Activated naive CD4-positive, alpha-beta T cell treated with anti-CD3 and anti-CD28 coated beads for 36 hours (primary cell): ENCODE measurements at regions not wholly inside any gene's neighbourhood (a gene's known extent, or its start where the extent isn't known, plus 50 kb on each side); places are given as distances from the start of the nearest gene placed in this dataset.
A peak's percentile ranks its signal among the peaks of the same experiment; 100 is the strongest.
"Not testable (repeated sequence)": the region's sequence is repeated elsewhere in the genome, so short reads cannot be mapped to it uniquely, and the experiment has no call there.

Experiments
- CTCF ChIA-PET: fragments of 350-600 bp; sonication (Branson Sonifier 250); formaldehyde crosslinking; loops from one replicate; lab custom pipeline; 2021; ENCODE audit warnings: antibody characterized with exemption; lab: Charles Lee
- DNase-seq: peaks from one replicate; pipeline ENCODE4 v3.0.0-alpha.2; 2020
- H3K27ac Mint-ChIP-seq: one replicate; pipeline ENCODE4 v1.8.0; 2021; ENCODE audit warnings: mild to moderate bottlenecking, mixed read lengths
- H3K27me3 Mint-ChIP-seq: one replicate; pipeline ENCODE4 v1.8.0; 2021; ENCODE audit warnings: low read depth, mixed read lengths
- H3K36me3 Mint-ChIP-seq: one replicate; pipeline ENCODE4 v1.8.0; 2021; ENCODE audit warnings: low read depth, mixed read lengths
- H3K4me1 Mint-ChIP-seq: one replicate; pipeline ENCODE4 v1.8.0; 2021; ENCODE audit warnings: low read depth, mixed read lengths
- H3K4me3 Mint-ChIP-seq: one replicate; pipeline ENCODE4 v1.8.0; 2021; ENCODE audit warnings: mild to moderate bottlenecking, moderate library complexity, mixed read lengths
- H3K9me3 Mint-ChIP-seq: one replicate; pipeline ENCODE4 v1.8.0; 2021; ENCODE audit warnings: mixed read lengths
- intact Hi-C: fragments of 100-400 bp; cut with micrococcal nuclease; formaldehyde crosslinking; loops from one replicate; pipeline ENCODE4 v1.15.1; 2023

- CTCF ChIA-PET: interaction anchor here (0.6 kb wide), 1 partner anchor 94 kb away, joined by 4 read pairs; no protein-coding TSS in a partner anchor
- peaks cover 28% of the 10 kb centered on the region for H3K4me1 Mint-ChIP-seq
Measured at GRCh38 chr6:26179675-26180074, 92.4 kb downstream of the HFE start.

GRCh38 chr6:26180346-26180745, 93.1 kb downstream of the HFE start:
- intact Hi-C loops: no loop called here
- no peaks in the 10 kb centered on the region for H3K36me3 Mint-ChIP-seq
- no peaks in the 10 kb centered on the region for H3K27me3 Mint-ChIP-seq
- no peaks in the 10 kb centered on the region for H3K9me3 Mint-ChIP-seq
- H3K4me1 Mint-ChIP-seq: peaks cover 30% of the 10 kb centered on the region
- no peak for DNase-seq
- no peak overlapping the region for H3K4me3 Mint-ChIP-seq
- CTCF ChIA-PET: no interaction called here
- peak overlapping the region; percentile 62 for H3K27ac Mint-ChIP-seq

More at GRCh38 chr6:26179675-26180074, 92.4 kb downstream of the HFE start:
- DNase-seq: no peak
- intact Hi-C loops: loop anchor here (10.0 kb wide), 1 partner anchor 295 kb away; no protein-coding TSS in a partner anchor
- Mint-ChIP-seq H3K27ac (peak overlapping the region; percentile 61), H3K4me3 (no peak overlapping the region), H3K27me3 (no peaks in the 10 kb centered on the region), H3K36me3 (no peaks in the 10 kb centered on the region), H3K9me3 (no peaks in the 10 kb centered on the region)

GRCh38 chr6:26183237-26183580, 96.0 kb downstream of the HFE start:
- peak overlapping the region; percentile 89 for H3K27ac Mint-ChIP-seq
- no peak for DNase-seq
- H3K27me3 Mint-ChIP-seq: no peaks in the 10 kb centered on the region
- H3K36me3 Mint-ChIP-seq: no peaks in the 10 kb centered on the region
- peaks cover 29% of the 10 kb centered on the region for H3K4me1 Mint-ChIP-seq
- H3K9me3 Mint-ChIP-seq: no peaks in the 10 kb centered on the region
- CTCF ChIA-PET: interaction anchor here (1.1 to 2.5 kb wide), 4 partner anchors 10 to 31 kb away, joined by 3 to 10 read pairs (median 6); a partner anchor contains a TSS
- H3K4me3 Mint-ChIP-seq: peak overlapping the region; percentile 86
- intact Hi-C loops: loop anchor here (1.0 kb wide), 2 partner anchors 21 to 33 kb away; a partner anchor contains a TSS

GRCh38 chr6:26183581-26184366, 96.5 kb downstream of the HFE start:
- Mint-ChIP-seq H3K36me3 (peaks cover 1% of the 10 kb centered on the region), H3K27ac (peak overlapping the region; percentile 89), H3K27me3 (no peaks in the 10 kb centered on the region), H3K9me3 (no peaks in the 10 kb centered on the region), H3K4me1 (peaks cover 30% of the 10 kb centered on the region), H3K4me3 (peak overlapping the region; percentile 86)
- intact Hi-C loops: loop anchor here (1.0 kb wide), 2 partner anchors 21 to 33 kb away; a partner anchor contains a TSS
- peak; percentile 73 for DNase-seq
- CTCF ChIA-PET: interaction anchor here (0.6 to 2.5 kb wide), 5 partner anchors 8 to 32 kb away, joined by 3 to 10 read pairs (median 4); a partner anchor contains a TSS

GRCh38 chr6:26184367-26184891, 97.2 kb downstream of the HFE start:
- intact Hi-C loops: no loop called here
- CTCF ChIA-PET: interaction anchor here (0.6 to 2.5 kb wide), 3 partner anchors 8 to 33 kb away, joined by 3 to 8 read pairs (median 4); a partner anchor contains a TSS
- no peaks in the 10 kb centered on the region for H3K9me3 Mint-ChIP-seq
- H3K36me3 Mint-ChIP-seq: peaks cover 4% of the 10 kb centered on the region
- peaks cover 31% of the 10 kb centered on the region for H3K4me1 Mint-ChIP-seq
- H3K4me3 Mint-ChIP-seq: peak overlapping the region; percentile 86
- peaks cover 1% of the 10 kb centered on the region for H3K27me3 Mint-ChIP-seq
- no peak for DNase-seq
- peak overlapping the region; percentile 89 for H3K27ac Mint-ChIP-seq

- H3K9me3 Mint-ChIP-seq: no peaks in the 10 kb centered on the region
- no peak overlapping the region for H3K4me3 Mint-ChIP-seq
- peak overlapping the region; percentile 89 for H3K27ac Mint-ChIP-seq
- H3K36me3 Mint-ChIP-seq: peaks cover 4% of the 10 kb centered on the region
- no peak for DNase-seq
- CTCF ChIA-PET: interaction anchor here (0.8 kb wide), 1 partner anchor 10 kb away, joined by 4 read pairs; no protein-coding TSS in a partner anchor
- intact Hi-C loops: no loop called here
- H3K27me3 Mint-ChIP-seq: peaks cover 1% of the 10 kb centered on the region
- peaks cover 36% of the 10 kb centered on the region for H3K4me1 Mint-ChIP-seq
Measured at GRCh38 chr6:26185004-26185403, 97.8 kb downstream of the HFE start.

GRCh38 chr6:26185802-26186201, 98.6 kb downstream of the HFE start:
- Mint-ChIP-seq H3K27me3 (peaks cover 1% of the 10 kb centered on the region), H3K36me3 (peaks cover 4% of the 10 kb centered on the region), H3K27ac (peak overlapping the region; percentile 1), H3K9me3 (no peaks in the 10 kb centered on the region), H3K4me1 (peaks cover 34% of the 10 kb centered on the region), H3K4me3 (no peak overlapping the region)
- CTCF ChIA-PET: interaction anchor here (1.3 kb wide), 1 partner anchor 41 kb away, joined by 6 read pairs; no protein-coding TSS in a partner anchor
- DNase-seq: no peak
- intact Hi-C loops: no loop called here

- intact Hi-C loops: no loop called here
- H3K4me3 Mint-ChIP-seq: no peak overlapping the region
- H3K4me1 Mint-ChIP-seq: peaks cover 29% of the 10 kb centered on the region
- H3K27ac Mint-ChIP-seq: peak overlapping the region; percentile 53
- CTCF ChIA-PET: interaction anchor here (1.3 to 1.9 kb wide), 3 partner anchors 11 to 64 kb away, joined by 6 to 8 read pairs (median 7); a partner anchor contains a TSS
- peaks cover 1% of the 10 kb centered on the region for H3K27me3 Mint-ChIP-seq
- peaks cover 4% of the 10 kb centered on the region for H3K36me3 Mint-ChIP-seq
- DNase-seq: no peak
- no peaks in the 10 kb centered on the region for H3K9me3 Mint-ChIP-seq
Measured at GRCh38 chr6:26186652-26187051, 99.4 kb downstream of the HFE start.

GRCh38 chr6:26187292-26187691, 100.1 kb downstream of the HFE start:
- DNase-seq: no peak
- CTCF ChIA-PET: interaction anchor here (1.6 to 1.9 kb wide), 2 partner anchors 11 to 64 kb away, joined by 7 to 8 read pairs; a partner anchor contains a TSS
- Mint-ChIP-seq H3K27ac (peak overlapping the region; percentile 53), H3K9me3 (no peaks in the 10 kb centered on the region), H3K36me3 (peaks cover 4% of the 10 kb centered on the region), H3K4me3 (no peak overlapping the region), H3K4me1 (peaks cover 29% of the 10 kb centered on the region), H3K27me3 (peaks cover 1% of the 10 kb centered on the region)
- intact Hi-C loops: no loop called here

GRCh38 chr6:26187981-26188635, 100.9 kb downstream of the HFE start:
- peak; percentile 63 for DNase-seq
- Mint-ChIP-seq H3K9me3 (no peaks in the 10 kb centered on the region), H3K27ac (peak overlapping the region; percentile 94), H3K36me3 (peaks cover 4% of the 10 kb centered on the region), H3K4me1 (peaks cover 30% of the 10 kb centered on the region), H3K4me3 (peak overlapping the region; percentile 78), H3K27me3 (peaks cover 1% of the 10 kb centered on the region)
- intact Hi-C loops: loop anchor here (2.0 kb wide), 5 partner anchors 15 to 63 kb away; a partner anchor contains a TSS
- CTCF ChIA-PET: interaction anchor here (0.6 to 1.9 kb wide), 7 partner anchors 10 to 63 kb away, joined by 3 to 8 read pairs (median 3); a partner anchor contains a TSS

GRCh38 chr6:26191512-26191911, 104.3 kb downstream of the HFE start:
- H3K27ac Mint-ChIP-seq, H3K36me3 Mint-ChIP-seq, DNase-seq, H3K27me3 Mint-ChIP-seq, H3K9me3 Mint-ChIP-seq, H3K4me3 Mint-ChIP-seq: not testable (repeated sequence)
- peaks cover 32% of the 10 kb centered on the region for H3K4me1 Mint-ChIP-seq
- intact Hi-C loops: loop anchor here (10.0 kb wide), 1 partner anchor 1643 kb away; a partner anchor contains a TSS
- CTCF ChIA-PET: interaction anchor here (0.6 kb wide), 1 partner anchor 16 kb away, joined by 4 read pairs; no protein-coding TSS in a partner anchor
